Keratinocyte (primary cell): ENCODE measurements at regions not wholly inside any gene's neighbourhood (a gene's known extent, or its start where the extent isn't known, plus 50 kb on each side); places are given as distances from the start of the nearest gene placed in this dataset.

ENCODE experiments used
- CTCF ChIP-seq, 3 experiments: IDR thresholded peaks in 1 of 3; conservative IDR thresholded peaks in 1 of 3; optimal IDR thresholded peaks in 1 of 3; 2 replicates in 2 of 3; 3 replicates in 1 of 3; pipeline versions ENCODE3 to v1.5.1; 2011; ENCODE audit warnings: low read length in 3 of 3, mild to moderate bottlenecking in 3 of 3, moderate library complexity in 2 of 3, control low read depth in 1 of 3, inconsistent platforms in 1 of 3; ENCODE audit not compliant: insufficient read depth in 2 of 3; ENCODE audit errors: extremely low read depth in 1 of 3
- EZH2 ChIP-seq: IDR thresholded peaks from one replicate; pipeline ENCODE4 v1.6.1; 2012; ENCODE audit warnings: inconsistent platforms, mild to moderate bottlenecking, low read length, moderate library complexity

- TF ChIP-seq CTCF (optimal IDR thresholded peaks at IDR 0.05 in 1 of 3, IDR thresholded peaks at IDR 0.05 in 1 of 3, conservative IDR thresholded peaks at IDR 0.05 in 1 of 3; ENCODE audit: extremely low read depth in 1 of 3, insufficient read depth in 2 of 3, low read length in 3 of 3) (no peak), EZH2 (no peak)
Observed at GRCh38 chr16:72481419-72481818, 309.5 kb upstream of the PMFBP1 start.
